HepG2 (cell line): ENCODE measurements at regions not wholly inside any gene's neighbourhood (a gene's known extent, or its start where the extent isn't known, plus 50 kb on each side); places are given as distances from the start of the nearest gene placed in this dataset.
A peak's percentile ranks its signal among the peaks of the same experiment; 100 is the strongest.

ENCODE experiments used
- CC2D1A ChIP-seq: sonication (generic); formaldehyde crosslinking; IDR thresholded peaks from 2 replicates; pipeline ENCODE4 v1.8.1; 2023; ENCODE audit warnings: mild to moderate bottlenecking, missing genetic modification reagents
- CSRNP2 ChIP-seq: sonication (generic); formaldehyde crosslinking; conservative IDR thresholded peaks from 2 replicates; pipeline ENCODE4 v1.8.0; 2022; ENCODE audit warnings: low read depth, missing genetic modification reagents
- HOXA5 ChIP-seq: sonication (generic); formaldehyde crosslinking; IDR thresholded peaks from 2 replicates; pipeline ENCODE4 v1.4.0; 2020; ENCODE audit warnings: missing genetic modification reagents
- HOXD1 ChIP-seq: sonication (generic); formaldehyde crosslinking; IDR thresholded peaks from 2 replicates; pipeline ENCODE4 v1.5.0; 2020; ENCODE audit warnings: missing genetic modification reagents
- MEIS2 ChIP-seq: sonication (generic); formaldehyde crosslinking; IDR thresholded peaks from 2 replicates; pipeline ENCODE4 v1.9.0; 2021; ENCODE audit warnings: mild to moderate bottlenecking, missing genetic modification reagents
- MLLT10 ChIP-seq: sonication (generic); formaldehyde crosslinking; IDR thresholded peaks from 2 replicates; pipeline ENCODE4 v1.4.0; 2020; ENCODE audit warnings: missing genetic modification reagents
- NCOA1 ChIP-seq: sonication (generic); formaldehyde crosslinking; IDR thresholded peaks from 2 replicates; pipeline ENCODE4 v1.9.0; 2021; ENCODE audit warnings: missing genetic modification reagents
- NCOA5 ChIP-seq: sonication (generic); formaldehyde crosslinking; IDR thresholded peaks from 2 replicates; pipeline ENCODE4 v1.4.0; 2020; ENCODE audit warnings: missing genetic modification reagents
- POLR2AphosphoS2 ChIP-seq: IDR thresholded peaks from 2 replicates; pipeline ENCODE4 v1.6.1; 2011; ENCODE audit warnings: low read depth, low read length, improper control_type of control experiment
- RFX1 ChIP-seq: fragments of 450-650 bp; IDR thresholded peaks from 2 replicates; pipeline ENCODE4 v1.6.1; 2017
- RNF219 ChIP-seq: sonication (generic); formaldehyde crosslinking; IDR thresholded peaks from 2 replicates; pipeline ENCODE4 v1.5.0; 2020; ENCODE audit warnings: mild to moderate bottlenecking, missing genetic modification reagents
- SRSF4 ChIP-seq: fragments of 200-400 bp; formaldehyde crosslinking; IDR thresholded peaks from one replicate; pipeline ENCODE4 v1.6.1; 2018; ENCODE audit warnings: mild to moderate bottlenecking, low read depth, low read length, moderate library complexity; ENCODE audit not compliant: poor library complexity, severe bottlenecking
- STAT5B ChIP-seq: sonication (generic); formaldehyde crosslinking; IDR thresholded peaks from 2 replicates; pipeline ENCODE4 v1.4.0; 2020; ENCODE audit warnings: missing genetic modification reagents
- TBP ChIP-seq: sonication (generic); formaldehyde crosslinking; IDR thresholded peaks from 2 replicates; pipeline ENCODE4 v1.5.0; 2020; ENCODE audit warnings: missing genetic modification reagents
- ZBTB4 ChIP-seq: sonication (generic); formaldehyde crosslinking; IDR thresholded peaks from 2 replicates; pipeline ENCODE4 v1.4.0; 2020; ENCODE audit warnings: missing genetic modification reagents, mild to moderate bottlenecking, borderline replicate concordance
- ZFP1 ChIP-seq: IDR thresholded peaks from 2 replicates; pipeline ENCODE4 v1.6.1; 2016
- ZFP82 ChIP-seq: sonication (generic); formaldehyde crosslinking; IDR thresholded peaks from 2 replicates; pipeline ENCODE4 v1.5.1; 2020; ENCODE audit warnings: mild to moderate bottlenecking, missing genetic modification reagents, borderline replicate concordance
- ZNF142 ChIP-seq: sonication (generic); formaldehyde crosslinking; IDR thresholded peaks from 2 replicates; pipeline ENCODE4 v1.4.0; 2020; ENCODE audit warnings: missing genetic modification reagents
- ZSCAN29 ChIP-seq: sonication (generic); formaldehyde crosslinking; conservative IDR thresholded peaks from 2 replicates; pipeline ENCODE4 v1.4.0; 2020; ENCODE audit warnings: mild to moderate bottlenecking, missing genetic modification reagents

- TF ChIP-seq CSRNP2 (CRISPR knock-in tag) (no peak), RFX1 (no peak), MLLT10 (CRISPR knock-in tag) (no peak), ZBTB4 (CRISPR knock-in tag) (no peak), HOXA5 (CRISPR knock-in tag) (peak; percentile 99), POLR2AphosphoS2 (no peak), SRSF4 (no peak), RNF219 (CRISPR knock-in tag) (no peak), STAT5B (CRISPR knock-in tag) (no peak), HOXD1 (CRISPR knock-in tag) (peak; percentile 99), ZSCAN29 (no peak), NCOA1 (CRISPR knock-in tag) (no peak), ZNF142 (CRISPR knock-in tag) (no peak), ZFP82 (CRISPR knock-in tag) (no peak), CC2D1A (CRISPR knock-in tag) (no peak), TBP (CRISPR knock-in tag) (no peak), NCOA5 (CRISPR knock-in tag) (no peak), MEIS2 (CRISPR knock-in tag) (peak; percentile 97), ZFP1 (CRISPR knock-in tag) (no peak)
Measured at GRCh38 chr6:8166156-8166555, 63.8 kb upstream of the EEF1E1 start (continued).
